ENCODE measurements at regions not wholly inside any gene's neighbourhood (a gene's known extent, or its start where the extent isn't known, plus 50 kb on each side); places are given as distances from the start of the nearest gene placed in this dataset.

DNA sequence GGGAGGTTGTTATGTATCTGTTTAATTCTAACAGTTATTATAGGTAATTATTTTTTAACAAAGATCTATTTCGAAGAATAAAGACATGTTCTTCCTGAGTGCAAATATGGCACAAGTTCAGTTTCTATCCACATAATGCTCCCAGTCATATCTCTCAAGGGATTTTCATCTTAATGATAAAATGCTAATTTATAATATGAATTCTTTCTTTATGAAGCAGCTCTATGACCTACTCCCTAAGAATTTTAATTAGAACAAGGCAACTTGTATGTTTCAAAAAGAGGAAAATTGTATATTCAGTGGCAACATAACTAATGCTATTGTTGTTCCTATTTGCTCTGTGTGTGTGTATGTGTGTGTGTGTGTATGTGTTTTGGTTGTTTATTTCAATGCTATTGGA, 1222.1 kb upstream of the NCAM2 start:
- no peak overlapping the region for H3K4me3 Mint-ChIP-seq
- no peak for DNase-seq (ENCODE audit: low spot score in 2 of 2, unreplicated experiment in 2 of 2)

DNA sequence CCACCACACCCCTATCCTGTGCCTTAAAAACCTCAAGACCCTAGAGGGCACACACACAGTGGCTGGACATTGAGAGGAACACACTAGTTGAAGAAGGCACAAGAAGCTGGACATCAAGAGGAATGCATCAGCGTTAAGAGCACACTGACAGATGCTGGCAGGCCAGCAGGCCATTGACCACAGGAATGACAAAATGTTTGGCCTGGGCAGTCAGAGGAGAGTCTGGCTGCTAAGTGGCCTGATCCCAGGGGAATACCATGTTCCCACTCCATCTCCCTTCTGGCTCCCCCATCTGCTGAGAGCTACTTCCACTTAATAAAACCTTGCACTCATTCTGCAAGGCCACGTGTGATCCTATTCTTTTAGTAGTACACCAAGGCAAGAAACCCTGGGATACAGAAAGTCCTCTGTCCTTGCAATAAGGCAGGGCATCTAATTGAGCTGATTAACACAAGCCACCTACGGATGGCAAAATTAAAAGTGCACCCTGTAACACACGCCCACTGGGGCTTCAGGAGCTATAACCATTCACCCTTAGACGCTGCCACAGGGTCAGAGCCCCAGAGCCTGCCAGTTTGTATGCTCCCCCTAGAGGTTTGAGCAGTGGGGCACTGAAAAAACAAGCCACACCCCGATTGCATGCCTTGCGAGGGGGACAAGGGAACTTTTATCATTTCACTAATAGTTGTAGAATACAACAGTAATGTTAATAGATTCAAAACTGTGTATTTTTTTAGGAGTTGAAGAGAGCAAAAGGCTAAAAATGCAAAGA, 1216.1 kb upstream of the NCAM2 start:
- H3K27ac Mint-ChIP-seq = no peak overlapping the region
- no peaks in the 10 kb centered on the region for H3K4me1 Mint-ChIP-seq
- H3K4me3 Mint-ChIP-seq = no peak overlapping the region
- H3K9me3 Mint-ChIP-seq = peaks cover 21% of the 10 kb centered on the region
- no peaks in the 10 kb centered on the region for H3K27me3 Mint-ChIP-seq (ENCODE audit: low read depth)
- H3K36me3 Mint-ChIP-seq = no peaks in the 10 kb centered on the region
- no peak for DNase-seq (ENCODE audit: low spot score in 2 of 2, unreplicated experiment in 2 of 2)
- TF ChIP-seq, protein P1, sequence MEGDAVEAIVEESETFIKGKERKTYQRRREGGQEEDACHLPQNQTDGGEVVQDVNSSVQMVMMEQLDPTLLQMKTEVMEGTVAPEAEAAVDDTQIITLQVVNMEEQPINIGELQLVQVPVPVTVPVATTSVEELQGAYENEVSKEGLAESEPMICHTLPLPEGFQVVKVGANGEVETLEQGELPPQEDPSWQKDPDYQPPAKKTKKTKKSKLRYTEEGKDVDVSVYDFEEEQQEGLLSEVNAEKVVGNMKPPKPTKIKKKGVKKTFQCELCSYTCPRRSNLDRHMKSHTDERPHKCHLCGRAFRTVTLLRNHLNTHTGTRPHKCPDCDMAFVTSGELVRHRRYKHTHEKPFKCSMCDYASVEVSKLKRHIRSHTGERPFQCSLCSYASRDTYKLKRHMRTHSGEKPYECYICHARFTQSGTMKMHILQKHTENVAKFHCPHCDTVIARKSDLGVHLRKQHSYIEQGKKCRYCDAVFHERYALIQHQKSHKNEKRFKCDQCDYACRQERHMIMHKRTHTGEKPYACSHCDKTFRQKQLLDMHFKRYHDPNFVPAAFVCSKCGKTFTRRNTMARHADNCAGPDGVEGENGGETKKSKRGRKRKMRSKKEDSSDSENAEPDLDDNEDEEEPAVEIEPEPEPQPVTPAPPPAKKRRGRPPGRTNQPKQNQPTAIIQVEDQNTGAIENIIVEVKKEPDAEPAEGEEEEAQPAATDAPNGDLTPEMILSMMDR (IDR thresholded peaks at IDR 0.05; ENCODE audit: unreplicated experiment) = no peak

More for the DNA sequence above, 1222.1 kb upstream of the NCAM2 start:
- Mint-ChIP-seq H3K9me3 (peaks cover 15% of the 10 kb centered on the region), H3K27me3 (ENCODE audit: low read depth) (no peaks in the 10 kb centered on the region), H3K36me3 (no peaks in the 10 kb centered on the region), H3K27ac (no peak overlapping the region), H3K4me1 (no peaks in the 10 kb centered on the region)
- TF ChIP-seq, protein P1 (IDR thresholded peaks at IDR 0.05; ENCODE audit: unreplicated experiment) = no peak

DNA sequence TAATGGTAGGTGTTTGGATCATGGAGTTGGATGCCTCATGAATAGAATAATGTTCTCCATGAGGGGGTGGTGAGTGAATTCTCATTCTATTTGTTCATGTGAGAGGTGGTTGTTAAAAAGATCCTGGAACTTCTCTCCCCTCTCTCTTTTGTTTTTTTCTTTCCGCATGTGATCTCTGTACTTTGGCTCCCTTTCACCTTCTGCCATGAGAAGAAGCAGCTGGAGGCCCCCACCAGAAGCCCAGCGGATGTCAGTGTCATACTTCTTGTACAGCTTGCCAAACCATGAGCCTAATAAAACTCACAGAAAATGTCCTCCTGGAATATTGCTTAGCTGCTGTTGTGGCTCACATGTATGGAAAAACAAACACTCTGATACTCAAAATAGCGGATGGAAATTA, 1212.3 kb upstream of the NCAM2 start:
- Mint-ChIP-seq H3K4me3 (no peak overlapping the region), H3K27me3 (ENCODE audit: low read depth) (no peaks in the 10 kb centered on the region), H3K9me3 (peaks cover 7% of the 10 kb centered on the region), H3K4me1 (no peaks in the 10 kb centered on the region), H3K36me3 (no peaks in the 10 kb centered on the region), H3K27ac (no peak overlapping the region)
- no peak for DNase-seq (ENCODE audit: low spot score in 2 of 2, unreplicated experiment in 2 of 2)
- TF ChIP-seq, protein P1 (IDR thresholded peaks at IDR 0.05; ENCODE audit: unreplicated experiment) = no peak

DNA sequence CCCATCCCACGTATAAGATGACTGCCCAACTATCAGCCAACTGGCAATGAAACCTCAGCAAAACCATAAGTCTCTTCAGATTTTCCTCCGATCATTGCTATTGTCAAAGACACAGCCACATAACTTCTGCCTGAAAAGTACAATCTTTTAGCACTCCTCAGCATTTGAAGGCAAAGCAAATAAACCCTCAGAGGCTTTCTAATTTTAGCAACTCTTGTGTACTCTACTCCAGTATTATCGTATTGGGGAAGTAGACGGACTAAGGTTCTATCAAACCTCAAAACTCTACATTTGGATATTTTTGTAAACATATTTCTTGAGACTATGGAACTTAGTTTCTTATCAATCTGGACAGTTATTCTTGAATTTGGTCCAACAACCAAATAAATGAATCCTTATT, 1206.2 kb upstream of the NCAM2 start:
- Mint-ChIP-seq H3K27ac (no peak overlapping the region), H3K9me3 (no peaks in the 10 kb centered on the region), H3K4me3 (no peak overlapping the region), H3K36me3 (no peaks in the 10 kb centered on the region), H3K4me1 (no peaks in the 10 kb centered on the region), H3K27me3 (ENCODE audit: low read depth) (no peaks in the 10 kb centered on the region)
- no peak for DNase-seq (ENCODE audit: low spot score in 2 of 2, unreplicated experiment in 2 of 2)
- TF ChIP-seq, protein P1 (IDR thresholded peaks at IDR 0.05; ENCODE audit: unreplicated experiment) = no peak

DNA sequence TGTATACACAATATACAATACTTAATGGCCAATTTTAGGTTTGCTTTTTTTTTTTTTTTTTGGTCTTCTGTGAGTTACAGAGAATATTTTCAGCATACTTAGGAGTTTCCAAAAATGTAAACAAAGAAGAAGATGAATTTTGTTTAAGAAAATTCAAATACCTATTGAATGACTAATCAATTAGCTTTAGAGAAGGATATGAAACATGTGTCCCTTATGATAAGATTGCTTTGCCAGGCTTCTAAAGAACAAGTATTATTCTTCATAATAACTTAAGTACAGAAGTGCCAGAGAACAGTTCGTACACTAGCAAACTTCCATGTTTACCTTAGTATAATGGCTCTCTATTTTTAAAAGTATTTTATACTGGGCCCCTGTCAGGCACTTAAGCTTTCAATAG, 1191.0 kb upstream of the NCAM2 start:
- Mint-ChIP-seq H3K9me3 (no peaks in the 10 kb centered on the region), H3K27ac (no peak overlapping the region), H3K4me3 (no peak overlapping the region), H3K36me3 (no peaks in the 10 kb centered on the region), H3K27me3 (ENCODE audit: low read depth) (no peaks in the 10 kb centered on the region), H3K4me1 (no peaks in the 10 kb centered on the region)
- TF ChIP-seq, protein P1 (IDR thresholded peaks at IDR 0.05; ENCODE audit: unreplicated experiment) = no peak
- DNase-seq (ENCODE audit: low spot score in 2 of 2, unreplicated experiment in 2 of 2) = no peak

All from mesothelial cell of epicardium (in vitro differentiated cells).